Omental fat pad (tissue), 3 donors: ENCODE measurements at regions not wholly inside any gene's neighbourhood (a gene's known extent, or its start where the extent isn't known, plus 50 kb on each side); places are given as distances from the start of the nearest gene placed in this dataset.

ENCODE experiments used
- ATAC-seq: fragments of 150-250 bp; one replicate; pipeline ENCODE4 v1.9.1; 2016; ENCODE audit warnings: mild to moderate bottlenecking, moderate library complexity; ENCODE audit not compliant: low FRiP score
- DNase-seq: peaks from one replicate; pipeline ENCODE4 v3.0.0-alpha.2; 2019; ENCODE audit warnings: low spot score
- CTCF ChIP-seq, 3 donors: fragments of 450-650 bp; IDR thresholded peaks; one replicate each; pipeline ENCODE4 v1.5.1; 2016 to 2017; ENCODE audit warnings: antibody characterized with exemption in 3 of 3, mild to moderate bottlenecking in 3 of 3, moderate library complexity in 2 of 3

DNA sequence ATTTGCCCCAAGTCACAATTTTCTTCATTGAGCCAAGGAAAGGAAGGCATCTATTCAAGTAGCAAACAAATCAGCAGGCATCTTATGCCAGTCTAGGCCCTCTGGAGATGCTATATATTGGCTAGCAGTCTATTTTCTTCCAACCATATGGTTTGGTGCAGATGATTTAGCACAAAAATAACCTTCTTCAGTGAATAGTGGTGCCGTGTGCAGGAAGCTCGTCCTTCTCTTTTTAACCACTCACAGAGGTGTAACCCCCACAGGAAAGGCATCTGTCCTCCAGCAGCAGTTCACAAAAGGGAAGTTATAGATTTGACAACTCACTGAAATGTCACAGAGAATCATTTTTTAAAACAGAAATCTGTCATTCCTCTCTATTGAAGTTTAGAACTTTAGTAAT is 445.7 kb upstream of the SYT1 start:
- TF ChIP-seq CTCF (IDR thresholded peaks at IDR 0.05), result no peak
- DNase-seq (no peak), ATAC-seq (no peak)

DNA sequence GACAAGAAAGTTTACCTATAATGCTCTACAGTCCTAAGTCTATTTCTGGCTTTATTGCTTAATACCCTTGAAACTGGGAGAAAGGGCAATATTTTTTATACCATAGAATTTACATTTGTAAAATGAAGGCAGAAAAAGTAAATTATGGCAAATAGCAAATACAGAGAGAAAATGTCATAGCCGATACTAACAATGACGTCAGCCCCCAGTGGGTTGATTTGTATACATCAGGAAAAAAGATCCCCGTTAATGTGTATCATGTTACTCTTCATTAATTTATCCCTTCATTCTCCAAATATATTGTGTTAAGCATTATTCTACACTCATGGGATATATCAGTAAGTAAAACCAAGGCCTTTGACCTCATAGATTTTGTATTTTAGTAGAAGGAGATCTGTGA is 445.1 kb upstream of the SYT1 start:
- no peak for TF ChIP-seq CTCF (IDR thresholded peaks at IDR 0.05)
- ATAC-seq (no peak), DNase-seq (no peak)

- TF ChIP-seq CTCF (IDR thresholded peaks at IDR 0.05), result no peak
These were observed 443.6 kb upstream of the SYT1 start for GRCh38 chr12:78420991-78421390.

GRCh38 chr12:78430551-78430950 is 434.0 kb upstream of the SYT1 start:
- no peak for ATAC-seq
- no peak for TF ChIP-seq CTCF (IDR thresholded peaks at IDR 0.05)
- no peak for DNase-seq

More at GRCh38 chr12:78420991-78421390, 443.6 kb upstream of the SYT1 start:
- DNase-seq (no peak), ATAC-seq (no peak)

DNA sequence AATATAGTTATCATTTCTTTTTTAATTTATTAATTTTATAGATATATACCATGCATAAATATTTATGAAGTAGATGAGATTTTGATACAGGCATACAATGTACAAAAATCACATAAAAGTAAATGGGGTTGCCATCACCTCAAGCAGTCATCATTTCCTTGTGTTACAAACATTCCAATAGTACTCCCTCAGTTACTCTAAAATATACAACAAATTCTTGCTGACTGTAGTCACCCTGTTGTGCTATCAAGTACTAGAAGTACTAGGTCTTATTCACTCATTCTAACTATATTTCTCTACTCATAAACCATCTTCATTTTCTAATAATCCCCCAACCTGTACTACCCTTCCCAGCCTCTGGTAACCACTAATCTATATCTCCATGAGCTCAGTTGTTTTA is 432.6 kb upstream of the SYT1 start:
- ATAC-seq (no peak), DNase-seq (no peak)
- no peak for TF ChIP-seq CTCF (IDR thresholded peaks at IDR 0.05)

DNA sequence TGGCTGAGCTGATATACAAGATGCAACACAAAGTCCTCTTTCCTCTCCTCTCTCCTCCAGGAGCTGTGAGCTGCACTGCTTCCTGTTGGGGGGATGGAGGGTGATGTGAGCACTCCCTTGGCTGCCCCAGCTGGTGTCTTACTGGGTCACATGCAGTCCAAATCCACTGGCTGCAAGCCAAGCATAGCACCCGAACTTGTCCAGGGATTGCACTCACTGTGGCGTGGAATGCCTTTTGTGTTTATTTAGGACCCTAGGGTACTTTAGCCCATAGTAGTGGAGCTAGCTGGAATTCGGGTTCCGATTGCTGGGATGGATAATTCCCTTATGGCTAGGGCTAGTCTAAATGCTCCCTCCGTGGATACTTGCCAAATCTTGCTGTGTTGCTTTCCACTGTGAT is 424.9 kb upstream of the SYT1 start:
- no peak for TF ChIP-seq CTCF (IDR thresholded peaks at IDR 0.05)
- DNase-seq (no peak), ATAC-seq (no peak)

- DNase-seq, result no peak
- no peak for TF ChIP-seq CTCF (IDR thresholded peaks at IDR 0.05)
- peak; percentile 48 for ATAC-seq
These were observed 422.7 kb upstream of the SYT1 start for GRCh38 chr12:78441737-78442453.
